HG02852 (cell line): ENCODE measurements at regions not wholly inside any gene's neighbourhood (a gene's known extent, or its start where the extent isn't known, plus 50 kb on each side); places are given as distances from the start of the nearest gene placed in this dataset.

Experiments used
- ATAC-seq: cut with Tn5 transposase; IDR thresholded peaks from one replicate; pipeline ENCODE4 v1.9.1; 2021; ENCODE audit warnings: mild to moderate bottlenecking, moderate library complexity; ENCODE audit not compliant: unreplicated experiment

GRCh38 chr13:76538004-76538403 is 348.2 kb downstream of the KCTD12 start:
- ATAC-seq, result no peak

GRCh38 chr13:76533251-76533650 is 353.0 kb downstream of the KCTD12 start:
- ATAC-seq, result no peak

GRCh38 chr13:76527041-76527440 is 359.2 kb downstream of the KCTD12 start:
- no peak for ATAC-seq

- ATAC-seq, result peak; percentile 92
These were observed 362.4 kb downstream of the KCTD12 start for GRCh38 chr13:76523740-76524340.

- ATAC-seq, result no peak
These were observed 364.0 kb downstream of the KCTD12 start for GRCh38 chr13:76522083-76522755.

- ATAC-seq, result no peak
These were observed 366.5 kb downstream of the KCTD12 start for GRCh38 chr13:76519685-76520084.

GRCh38 chr13:76516586-76516985 is 369.6 kb downstream of the KCTD12 start:
- ATAC-seq, result no peak

- ATAC-seq, result no peak
These were observed 370.2 kb downstream of the KCTD12 start for GRCh38 chr13:76516013-76516412.

GRCh38 chr13:76512721-76513145 is 373.5 kb downstream of the KCTD12 start:
- ATAC-seq, result no peak

- ATAC-seq, result no peak
These were observed 380.8 kb downstream of the KCTD12 start for GRCh38 chr13:76505437-76505836.

- ATAC-seq, result no peak
These were observed 382.4 kb downstream of the KCTD12 start for GRCh38 chr13:76503766-76504165.

GRCh38 chr13:76503291-76503690 is 382.9 kb downstream of the KCTD12 start:
- ATAC-seq, result no peak

GRCh38 chr13:76500894-76501293 is 385.3 kb downstream of the KCTD12 start:
- no peak for ATAC-seq

- no peak for ATAC-seq
These were observed 386.3 kb downstream of the KCTD12 start for GRCh38 chr13:76499891-76500290.

- no peak for ATAC-seq
These were observed 396.9 kb downstream of the KCTD12 start for GRCh38 chr13:76489274-76489673.

GRCh38 chr13:76481738-76482137 is 404.5 kb downstream of the KCTD12 start:
- no peak for ATAC-seq

GRCh38 chr13:76474966-76475365 is 411.2 kb downstream of the KCTD12 start:
- no peak for ATAC-seq

- ATAC-seq, result no peak
These were observed 411.8 kb downstream of the KCTD12 start for GRCh38 chr13:76474356-76474755.

- peak; percentile 99 for ATAC-seq
These were observed 412.6 kb downstream of the KCTD12 start for GRCh38 chr13:76473552-76474134.

- no peak for ATAC-seq
These were observed 413.3 kb downstream of the KCTD12 start for GRCh38 chr13:76472916-76473315.

- ATAC-seq, result no peak
These were observed 414.7 kb downstream of the KCTD12 start for GRCh38 chr13:76471486-76471885.

GRCh38 chr13:76470991-76471390 is 415.2 kb downstream of the KCTD12 start:
- ATAC-seq, result no peak
